Stimulated activated memory B cell treated with anti-CD40 and anti-IgM and Interleukin-4, amounts not matched to agents 10 μg/mL and 1 μg/mL and 100 μg/mL, for 72 hours (primary cell): ENCODE measurements at regions not wholly inside any gene's neighbourhood (a gene's known extent, or its start where the extent isn't known, plus 50 kb on each side); places are given as distances from the start of the nearest gene placed in this dataset.

Source experiments
- ATAC-seq: fragments of 150-1000 bp; cut with Tn5 transposase; 2 replicates; pipeline ENCODE4 v1.10.0; 2021
- H3K27ac Mint-ChIP-seq: one replicate; pipeline ENCODE4 v1.8.0; 2022; ENCODE audit warnings: mild to moderate bottlenecking, mixed read lengths
- H3K27me3 Mint-ChIP-seq: one replicate; pipeline ENCODE4 v1.8.0; 2022; ENCODE audit warnings: mixed read lengths
- H3K36me3 Mint-ChIP-seq: one replicate; pipeline ENCODE4 v1.8.0; 2022; ENCODE audit warnings: mixed read lengths
- H3K4me1 Mint-ChIP-seq: one replicate; pipeline ENCODE4 v1.8.0; 2022; ENCODE audit warnings: mixed read lengths
- H3K4me3 Mint-ChIP-seq: one replicate; pipeline ENCODE4 v1.8.0; 2022; ENCODE audit warnings: mild to moderate bottlenecking, moderate library complexity, mixed read lengths
- H3K9me3 Mint-ChIP-seq: one replicate; pipeline ENCODE4 v1.8.0; 2022; ENCODE audit warnings: mixed read lengths

- no peaks in the 10 kb centered on the region for H3K4me1 Mint-ChIP-seq
- no peaks in the 10 kb centered on the region for H3K9me3 Mint-ChIP-seq
- H3K27ac Mint-ChIP-seq, result no peak overlapping the region
- H3K4me3 Mint-ChIP-seq, result no peak overlapping the region
- no peaks in the 10 kb centered on the region for H3K27me3 Mint-ChIP-seq
- ATAC-seq, result no peak
- H3K36me3 Mint-ChIP-seq, result no peaks in the 10 kb centered on the region
These were observed 60.2 kb downstream of the ADAMTS1 start for GRCh38 chr21:26784974-26785373.

- Mint-ChIP-seq H3K4me3 (no peak overlapping the region), H3K4me1 (no peaks in the 10 kb centered on the region), H3K27ac (no peak overlapping the region), H3K9me3 (no peaks in the 10 kb centered on the region), H3K27me3 (no peaks in the 10 kb centered on the region), H3K36me3 (no peaks in the 10 kb centered on the region)
- no peak for ATAC-seq
These were observed 61.6 kb downstream of the ADAMTS1 start for GRCh38 chr21:26783466-26784195.

GRCh38 chr21:26782747-26783146 lies 62.5 kb downstream of the ADAMTS1 start:
- H3K9me3 Mint-ChIP-seq, result no peaks in the 10 kb centered on the region
- no peaks in the 10 kb centered on the region for H3K27me3 Mint-ChIP-seq
- H3K4me3 Mint-ChIP-seq, result no peak overlapping the region
- no peak overlapping the region for H3K27ac Mint-ChIP-seq
- H3K4me1 Mint-ChIP-seq, result no peaks in the 10 kb centered on the region
- no peak for ATAC-seq
- no peaks in the 10 kb centered on the region for H3K36me3 Mint-ChIP-seq

GRCh38 chr21:26782331-26782730 lies 62.9 kb downstream of the ADAMTS1 start:
- no peaks in the 10 kb centered on the region for H3K27me3 Mint-ChIP-seq
- no peaks in the 10 kb centered on the region for H3K9me3 Mint-ChIP-seq
- ATAC-seq, result no peak
- no peaks in the 10 kb centered on the region for H3K4me1 Mint-ChIP-seq
- no peak overlapping the region for H3K27ac Mint-ChIP-seq
- no peak overlapping the region for H3K4me3 Mint-ChIP-seq
- no peaks in the 10 kb centered on the region for H3K36me3 Mint-ChIP-seq

- no peak for ATAC-seq
- Mint-ChIP-seq H3K27ac (no peak overlapping the region), H3K27me3 (no peaks in the 10 kb centered on the region), H3K9me3 (no peaks in the 10 kb centered on the region), H3K4me1 (no peaks in the 10 kb centered on the region), H3K36me3 (no peaks in the 10 kb centered on the region), H3K4me3 (no peak overlapping the region)
These were observed 63.9 kb downstream of the ADAMTS1 start for GRCh38 chr21:26781331-26781730.

- no peaks in the 10 kb centered on the region for H3K4me1 Mint-ChIP-seq
- H3K36me3 Mint-ChIP-seq, result no peaks in the 10 kb centered on the region
- H3K4me3 Mint-ChIP-seq, result no peak overlapping the region
- H3K9me3 Mint-ChIP-seq, result no peaks in the 10 kb centered on the region
- H3K27me3 Mint-ChIP-seq, result no peaks in the 10 kb centered on the region
- no peak for ATAC-seq
- H3K27ac Mint-ChIP-seq, result no peak overlapping the region
These were observed 68.0 kb downstream of the ADAMTS1 start for GRCh38 chr21:26777166-26777565.

GRCh38 chr21:26776310-26777021 lies 68.7 kb downstream of the ADAMTS1 start:
- no peak overlapping the region for H3K27ac Mint-ChIP-seq
- ATAC-seq, result no peak
- H3K36me3 Mint-ChIP-seq, result no peaks in the 10 kb centered on the region
- no peaks in the 10 kb centered on the region for H3K9me3 Mint-ChIP-seq
- no peak overlapping the region for H3K4me3 Mint-ChIP-seq
- H3K27me3 Mint-ChIP-seq, result no peaks in the 10 kb centered on the region
- no peaks in the 10 kb centered on the region for H3K4me1 Mint-ChIP-seq

GRCh38 chr21:26773058-26773457 lies 72.2 kb downstream of the ADAMTS1 start:
- no peaks in the 10 kb centered on the region for H3K27me3 Mint-ChIP-seq
- H3K4me1 Mint-ChIP-seq, result no peaks in the 10 kb centered on the region
- H3K9me3 Mint-ChIP-seq, result no peaks in the 10 kb centered on the region
- no peaks in the 10 kb centered on the region for H3K36me3 Mint-ChIP-seq
- ATAC-seq, result no peak
- H3K27ac Mint-ChIP-seq, result no peak overlapping the region
- H3K4me3 Mint-ChIP-seq, result no peak overlapping the region

- Mint-ChIP-seq H3K27me3 (no peaks in the 10 kb centered on the region), H3K4me1 (no peaks in the 10 kb centered on the region), H3K4me3 (no peak overlapping the region), H3K9me3 (no peaks in the 10 kb centered on the region), H3K36me3 (no peaks in the 10 kb centered on the region), H3K27ac (no peak overlapping the region)
- no peak for ATAC-seq
These were observed 75.5 kb downstream of the ADAMTS1 start for GRCh38 chr21:26769613-26770188.

GRCh38 chr21:26766826-26767325 lies 78.3 kb downstream of the ADAMTS1 start:
- Mint-ChIP-seq H3K27me3 (no peaks in the 10 kb centered on the region), H3K27ac (no peak overlapping the region), H3K4me1 (no peaks in the 10 kb centered on the region), H3K9me3 (no peaks in the 10 kb centered on the region), H3K4me3 (no peak overlapping the region), H3K36me3 (no peaks in the 10 kb centered on the region)
- ATAC-seq, result no peak

- Mint-ChIP-seq H3K36me3 (no peaks in the 10 kb centered on the region), H3K4me1 (no peaks in the 10 kb centered on the region), H3K27me3 (no peaks in the 10 kb centered on the region), H3K27ac (no peak overlapping the region), H3K9me3 (no peaks in the 10 kb centered on the region), H3K4me3 (no peak overlapping the region)
- no peak for ATAC-seq
These were observed 83.9 kb downstream of the ADAMTS1 start for GRCh38 chr21:26761174-26761915.

GRCh38 chr21:26759731-26760130 lies 85.5 kb downstream of the ADAMTS1 start:
- no peak overlapping the region for H3K4me3 Mint-ChIP-seq

GRCh38 chr21:26758083-26758880 lies 86.9 kb downstream of the ADAMTS1 start:
- ATAC-seq, result no peak
- H3K9me3 Mint-ChIP-seq, result no peaks in the 10 kb centered on the region
- no peaks in the 10 kb centered on the region for H3K36me3 Mint-ChIP-seq
- no peak overlapping the region for H3K27ac Mint-ChIP-seq
- no peaks in the 10 kb centered on the region for H3K4me1 Mint-ChIP-seq
- no peaks in the 10 kb centered on the region for H3K27me3 Mint-ChIP-seq
- H3K4me3 Mint-ChIP-seq, result no peak overlapping the region

More at GRCh38 chr21:26759731-26760130, 85.5 kb downstream of the ADAMTS1 start:
- Mint-ChIP-seq H3K27me3 (no peaks in the 10 kb centered on the region), H3K9me3 (no peaks in the 10 kb centered on the region), H3K27ac (no peak overlapping the region), H3K4me1 (no peaks in the 10 kb centered on the region), H3K36me3 (no peaks in the 10 kb centered on the region)
- ATAC-seq, result no peak

GRCh38 chr21:26756491-26757159 lies 88.6 kb downstream of the ADAMTS1 start:
- no peaks in the 10 kb centered on the region for H3K36me3 Mint-ChIP-seq
- ATAC-seq, result no peak
- no peaks in the 10 kb centered on the region for H3K27me3 Mint-ChIP-seq
- H3K4me1 Mint-ChIP-seq, result no peaks in the 10 kb centered on the region
- no peaks in the 10 kb centered on the region for H3K9me3 Mint-ChIP-seq
- H3K27ac Mint-ChIP-seq, result no peak overlapping the region
- H3K4me3 Mint-ChIP-seq, result no peak overlapping the region
